ENCODE measurements at regions not wholly inside any gene's neighbourhood (a gene's known extent, or its start where the extent isn't known, plus 50 kb on each side); places are given as distances from the start of the nearest gene placed in this dataset.

GRCh38 chr18:75984853-75985252, 510.2 kb downstream of the ZNF516 start:
- Histone ChIP-seq H3K27me3 (ENCODE audit: insufficient read depth, poor library complexity, severe bottlenecking) (no peaks in the 10 kb centered on the region), H3K4me3 (replicated peaks; ENCODE audit: insufficient read depth, low read length) (no peak overlapping the region), H3K27ac (replicated peaks) (no peak overlapping the region)
- TF ChIP-seq CTCF (IDR thresholded peaks at IDR 0.05; ENCODE audit: insufficient read depth, low read length) (no peak), GABPA (IDR thresholded peaks at IDR 0.05; ENCODE audit: low read depth) (no peak), POLR2AphosphoS5 (IDR thresholded peaks at IDR 0.05; ENCODE audit: low read depth) (no peak), REST (IDR thresholded peaks at IDR 0.05; ENCODE audit: insufficient replicate concordance, low read depth) (no peak), SPI1 (IDR thresholded peaks at IDR 0.05; ENCODE audit: borderline replicate concordance, low read depth) (no peak)
- no peak for DNase-seq (ENCODE audit: low read depth in 1 of 2, low spot score in 1 of 2)

GRCh38 chr18:75981102-75981501, 513.9 kb downstream of the ZNF516 start:
- DNase-seq (ENCODE audit: low read depth in 1 of 2, low spot score in 1 of 2) = no peak
- H3K27me3 ChIP-seq (ENCODE audit: insufficient read depth, poor library complexity, severe bottlenecking) = peaks cover 11% of the 10 kb centered on the region
- no peak overlapping the region for H3K27ac ChIP-seq (replicated peaks)
- TF ChIP-seq CTCF (IDR thresholded peaks at IDR 0.05; ENCODE audit: insufficient read depth, low read length) = no peak
- TF ChIP-seq GABPA (IDR thresholded peaks at IDR 0.05; ENCODE audit: low read depth) = no peak
- TF ChIP-seq POLR2AphosphoS5 (IDR thresholded peaks at IDR 0.05; ENCODE audit: low read depth) = no peak
- no peak for TF ChIP-seq REST (IDR thresholded peaks at IDR 0.05; ENCODE audit: insufficient replicate concordance, low read depth)
- TF ChIP-seq SPI1 (IDR thresholded peaks at IDR 0.05; ENCODE audit: borderline replicate concordance, low read depth) = no peak
- no peak overlapping the region for H3K4me3 ChIP-seq (replicated peaks; ENCODE audit: insufficient read depth, low read length)

GRCh38 chr18:75977081-75977480, 518.0 kb downstream of the ZNF516 start:
- Histone ChIP-seq H3K4me3 (replicated peaks; ENCODE audit: insufficient read depth, low read length) (no peak overlapping the region), H3K27me3 (ENCODE audit: insufficient read depth, poor library complexity, severe bottlenecking) (peaks cover 11% of the 10 kb centered on the region), H3K27ac (replicated peaks) (no peak overlapping the region)
- DNase-seq (ENCODE audit: low read depth in 1 of 2, low spot score in 1 of 2) = no peak
- TF ChIP-seq GABPA (IDR thresholded peaks at IDR 0.05; ENCODE audit: low read depth) (no peak), CTCF (IDR thresholded peaks at IDR 0.05; ENCODE audit: insufficient read depth, low read length) (no peak), REST (IDR thresholded peaks at IDR 0.05; ENCODE audit: insufficient replicate concordance, low read depth) (no peak), SPI1 (IDR thresholded peaks at IDR 0.05; ENCODE audit: borderline replicate concordance, low read depth) (no peak), POLR2AphosphoS5 (IDR thresholded peaks at IDR 0.05; ENCODE audit: low read depth) (no peak)

Measured in HL-60 (cell line).